ENCODE measurements at regions not wholly inside any gene's neighbourhood (a gene's known extent, or its start where the extent isn't known, plus 50 kb on each side); places are given as distances from the start of the nearest gene placed in this dataset.

DNA sequence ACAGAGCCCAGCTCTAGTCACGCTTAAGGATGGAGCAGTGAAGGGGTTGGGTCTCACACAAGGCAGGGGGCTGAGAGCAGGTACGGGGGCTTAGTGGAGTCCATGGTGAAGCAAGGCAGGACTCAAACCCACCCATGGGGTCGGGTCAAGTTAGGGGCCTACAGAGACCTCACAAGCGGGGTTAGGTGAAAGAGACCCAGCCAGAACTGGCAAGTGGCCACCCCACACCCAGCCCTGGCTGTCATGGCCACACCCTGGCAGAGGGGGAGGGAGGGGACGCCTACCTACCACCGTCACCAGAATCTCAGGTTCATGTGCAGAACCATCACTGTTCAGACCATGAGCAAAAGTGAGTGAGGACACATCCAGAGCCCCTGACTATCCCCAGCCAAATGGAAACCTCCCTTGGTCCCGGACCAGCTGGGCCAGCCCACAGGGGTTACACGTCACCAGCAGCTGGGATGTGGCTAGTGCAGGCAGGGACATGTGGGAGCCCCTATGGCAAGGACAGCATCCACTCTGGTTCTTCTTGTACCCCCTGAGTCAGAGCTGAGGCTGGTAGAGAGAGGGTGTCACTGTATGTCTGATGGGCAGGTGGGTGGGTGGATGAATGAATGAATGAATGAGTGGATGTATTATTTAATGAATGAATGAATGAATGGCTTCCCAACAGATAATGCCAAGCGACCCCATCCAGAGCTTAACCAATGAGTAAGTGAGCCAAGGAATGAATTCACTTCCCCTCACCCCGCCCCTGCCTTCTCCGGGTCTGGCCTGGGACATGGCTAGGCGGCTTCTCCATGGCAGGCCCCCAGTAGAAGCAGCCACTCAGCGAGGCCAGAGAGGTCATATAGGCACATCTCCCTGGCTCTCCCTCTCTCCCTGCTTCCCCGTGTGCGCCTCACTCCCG, 681.6 kb downstream of the TBC1D22A start (continued):
- TF ChIP-seq, protein P1, sequence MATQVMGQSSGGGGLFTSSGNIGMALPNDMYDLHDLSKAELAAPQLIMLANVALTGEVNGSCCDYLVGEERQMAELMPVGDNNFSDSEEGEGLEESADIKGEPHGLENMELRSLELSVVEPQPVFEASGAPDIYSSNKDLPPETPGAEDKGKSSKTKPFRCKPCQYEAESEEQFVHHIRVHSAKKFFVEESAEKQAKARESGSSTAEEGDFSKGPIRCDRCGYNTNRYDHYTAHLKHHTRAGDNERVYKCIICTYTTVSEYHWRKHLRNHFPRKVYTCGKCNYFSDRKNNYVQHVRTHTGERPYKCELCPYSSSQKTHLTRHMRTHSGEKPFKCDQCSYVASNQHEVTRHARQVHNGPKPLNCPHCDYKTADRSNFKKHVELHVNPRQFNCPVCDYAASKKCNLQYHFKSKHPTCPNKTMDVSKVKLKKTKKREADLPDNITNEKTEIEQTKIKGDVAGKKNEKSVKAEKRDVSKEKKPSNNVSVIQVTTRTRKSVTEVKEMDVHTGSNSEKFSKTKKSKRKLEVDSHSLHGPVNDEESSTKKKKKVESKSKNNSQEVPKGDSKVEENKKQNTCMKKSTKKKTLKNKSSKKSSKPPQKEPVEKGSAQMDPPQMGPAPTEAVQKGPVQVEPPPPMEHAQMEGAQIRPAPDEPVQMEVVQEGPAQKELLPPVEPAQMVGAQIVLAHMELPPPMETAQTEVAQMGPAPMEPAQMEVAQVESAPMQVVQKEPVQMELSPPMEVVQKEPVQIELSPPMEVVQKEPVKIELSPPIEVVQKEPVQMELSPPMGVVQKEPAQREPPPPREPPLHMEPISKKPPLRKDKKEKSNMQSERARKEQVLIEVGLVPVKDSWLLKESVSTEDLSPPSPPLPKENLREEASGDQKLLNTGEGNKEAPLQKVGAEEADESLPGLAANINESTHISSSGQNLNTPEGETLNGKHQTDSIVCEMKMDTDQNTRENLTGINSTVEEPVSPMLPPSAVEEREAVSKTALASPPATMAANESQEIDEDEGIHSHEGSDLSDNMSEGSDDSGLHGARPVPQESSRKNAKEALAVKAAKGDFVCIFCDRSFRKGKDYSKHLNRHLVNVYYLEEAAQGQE (IDR thresholded peaks at IDR 0.05; ENCODE audit: unreplicated experiment) = no peak
- TF ChIP-seq STAT1 (IDR thresholded peaks at IDR 0.05; ENCODE audit: unreplicated experiment) (no peak), CREB1 (CRISPR knock-in tag; IDR thresholded peaks at IDR 0.05; ENCODE audit: low read depth) (no peak), EZH2phosphoT487 (IDR thresholded peaks at IDR 0.05; ENCODE audit: unreplicated experiment) (no peak), JUNB (IDR thresholded peaks at IDR 0.05; ENCODE audit: unreplicated experiment) (no peak), EZH2 (IDR thresholded peaks at IDR 0.05; ENCODE audit: low read depth, unreplicated experiment) (no peak)
- TF ChIP-seq, protein P2, sequence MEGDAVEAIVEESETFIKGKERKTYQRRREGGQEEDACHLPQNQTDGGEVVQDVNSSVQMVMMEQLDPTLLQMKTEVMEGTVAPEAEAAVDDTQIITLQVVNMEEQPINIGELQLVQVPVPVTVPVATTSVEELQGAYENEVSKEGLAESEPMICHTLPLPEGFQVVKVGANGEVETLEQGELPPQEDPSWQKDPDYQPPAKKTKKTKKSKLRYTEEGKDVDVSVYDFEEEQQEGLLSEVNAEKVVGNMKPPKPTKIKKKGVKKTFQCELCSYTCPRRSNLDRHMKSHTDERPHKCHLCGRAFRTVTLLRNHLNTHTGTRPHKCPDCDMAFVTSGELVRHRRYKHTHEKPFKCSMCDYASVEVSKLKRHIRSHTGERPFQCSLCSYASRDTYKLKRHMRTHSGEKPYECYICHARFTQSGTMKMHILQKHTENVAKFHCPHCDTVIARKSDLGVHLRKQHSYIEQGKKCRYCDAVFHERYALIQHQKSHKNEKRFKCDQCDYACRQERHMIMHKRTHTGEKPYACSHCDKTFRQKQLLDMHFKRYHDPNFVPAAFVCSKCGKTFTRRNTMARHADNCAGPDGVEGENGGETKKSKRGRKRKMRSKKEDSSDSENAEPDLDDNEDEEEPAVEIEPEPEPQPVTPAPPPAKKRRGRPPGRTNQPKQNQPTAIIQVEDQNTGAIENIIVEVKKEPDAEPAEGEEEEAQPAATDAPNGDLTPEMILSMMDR (conservative IDR thresholded peaks at IDR 0.05; ENCODE audit: low read depth in 2 of 2) = no peak

DNA sequence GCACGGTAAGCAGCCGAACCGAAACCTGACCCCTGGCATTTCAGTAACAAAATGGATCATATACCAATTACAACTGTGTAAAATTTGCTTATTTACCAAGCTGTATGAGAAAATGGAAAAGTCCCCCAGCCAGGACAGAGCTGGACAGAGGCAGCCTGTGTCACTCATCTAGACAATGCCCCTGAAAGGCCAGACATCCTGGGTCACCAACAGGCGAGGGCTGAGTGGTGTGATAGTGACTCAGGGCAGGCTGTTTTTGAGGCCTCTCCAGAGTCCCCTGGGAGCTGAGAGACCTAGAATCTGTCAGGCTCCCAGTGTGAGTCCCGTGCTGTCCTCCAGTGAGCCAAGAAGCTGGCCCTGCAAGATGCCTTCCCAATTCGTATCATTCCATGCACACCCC, 680.4 kb downstream of the TBC1D22A start:
- DNase-seq (ENCODE audit: low spot score) = no peak
- Histone ChIP-seq H2AFZ (no peak overlapping the region), H3K4me1 (ENCODE audit: insufficient read depth) (no peaks in the 10 kb centered on the region), H3K79me2 (replicated peaks; ENCODE audit: insufficient read depth) (no peaks in the 10 kb centered on the region), H4K20me1 (replicated peaks; ENCODE audit: insufficient read depth) (no peaks in the 10 kb centered on the region), H3K36me3 (ENCODE audit: insufficient read depth) (no peaks in the 10 kb centered on the region), H3F3A (replicated peaks; ENCODE audit: low read depth) (no peaks in the 10 kb centered on the region), H3K27ac (ENCODE audit: low read depth) (no peak overlapping the region), H3K4me3 (no peak overlapping the region), H3K9me2 (ENCODE audit: insufficient read depth) (no peaks in the 10 kb centered on the region), H3K4me2 (no peak overlapping the region), H3K27me3 (ENCODE audit: insufficient read depth) (no peaks in the 10 kb centered on the region)
- Mint-ChIP-seq H3K4me1 (no peaks in the 10 kb centered on the region), H3K27ac (no peak overlapping the region), H3K4me3 (no peak overlapping the region), H3K36me3 (ENCODE audit: low read depth) (peaks cover 53% of the 10 kb centered on the region), H3K27me3 (ENCODE audit: insufficient read depth, low read depth, poor library complexity) (peaks cover 14% of the 10 kb centered on the region), H3K9me3 (peaks cover 98% of the 10 kb centered on the region)
- ATAC-seq = no peak
- TF ChIP-seq ZNF114 (CRISPR knock-in tag; IDR thresholded peaks at IDR 0.05) (no peak), EZH2phosphoT487 (IDR thresholded peaks at IDR 0.05; ENCODE audit: unreplicated experiment) (no peak), NANOG (IDR thresholded peaks at IDR 0.05; ENCODE audit: borderline replicate concordance) (no peak), STAT1 (IDR thresholded peaks at IDR 0.05; ENCODE audit: unreplicated experiment) (no peak)
- TF ChIP-seq, protein P3, sequence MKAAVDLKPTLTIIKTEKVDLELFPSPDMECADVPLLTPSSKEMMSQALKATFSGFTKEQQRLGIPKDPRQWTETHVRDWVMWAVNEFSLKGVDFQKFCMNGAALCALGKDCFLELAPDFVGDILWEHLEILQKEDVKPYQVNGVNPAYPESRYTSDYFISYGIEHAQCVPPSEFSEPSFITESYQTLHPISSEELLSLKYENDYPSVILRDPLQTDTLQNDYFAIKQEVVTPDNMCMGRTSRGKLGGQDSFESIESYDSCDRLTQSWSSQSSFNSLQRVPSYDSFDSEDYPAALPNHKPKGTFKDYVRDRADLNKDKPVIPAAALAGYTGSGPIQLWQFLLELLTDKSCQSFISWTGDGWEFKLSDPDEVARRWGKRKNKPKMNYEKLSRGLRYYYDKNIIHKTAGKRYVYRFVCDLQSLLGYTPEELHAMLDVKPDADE (IDR thresholded peaks at IDR 0.05) = no peak
- TF ChIP-seq, protein P1 (IDR thresholded peaks at IDR 0.05; ENCODE audit: unreplicated experiment) = no peak

Measured in GM23338 (cell line).